Activated CD4-positive, CD25-positive, alpha-beta regulatory T cell (primary cell): ENCODE measurements at regions not wholly inside any gene's neighbourhood (a gene's known extent, or its start where the extent isn't known, plus 50 kb on each side); places are given as distances from the start of the nearest gene placed in this dataset.

Source experiments
- DNase-seq, 4 experiments: peaks; one replicate each; lab custom pipeline; 2025; lab: John Stamatoyannopoulos, UW

- DNase-seq, result no peak
These were observed 110.9 kb upstream of the ARGLU1 start for GRCh38 chr13:106678646-106679418.

- DNase-seq, result no peak
These were observed 107.4 kb upstream of the ARGLU1 start for GRCh38 chr13:106675311-106675710.

DNA sequence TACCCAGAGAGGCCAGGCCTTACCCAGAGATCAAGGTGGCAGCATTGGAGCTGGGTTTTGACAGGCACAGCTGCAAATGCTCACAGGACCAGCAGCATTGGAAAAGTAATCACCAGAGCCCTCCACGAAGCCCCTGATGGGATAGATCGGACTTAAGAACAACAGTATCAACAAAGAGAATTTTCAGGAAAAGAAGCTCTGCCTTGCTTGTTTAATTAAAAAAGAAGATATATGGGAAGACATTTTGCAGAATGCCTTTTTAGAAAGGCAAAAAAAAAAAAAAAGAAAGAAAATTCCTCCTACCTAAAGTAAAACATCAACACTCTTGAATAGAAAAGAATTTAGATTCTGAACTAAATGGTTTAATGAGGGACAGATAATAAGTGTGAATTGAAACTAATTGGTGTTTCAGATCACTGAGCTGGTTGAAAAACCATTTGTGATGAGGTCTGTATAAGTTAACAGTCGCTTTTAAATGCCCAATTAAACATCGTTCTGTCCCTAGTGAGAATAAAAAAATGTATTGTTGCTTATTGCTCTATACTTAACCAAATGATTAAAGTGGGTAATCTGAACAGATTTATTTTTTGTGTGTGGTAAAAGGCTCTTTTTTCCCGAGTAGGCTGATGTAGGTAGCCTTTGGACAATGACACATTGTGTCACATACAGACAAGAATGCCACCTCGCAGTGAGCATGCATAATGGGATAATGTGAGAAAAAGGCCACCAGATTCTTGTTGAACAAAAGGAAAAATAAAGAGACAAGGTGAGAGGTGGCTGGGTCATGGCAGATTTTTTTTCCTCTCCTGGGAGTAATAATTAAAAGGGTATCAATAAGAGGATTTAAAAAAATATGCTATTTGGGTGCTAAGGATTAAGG lies 93.0 kb upstream of the ARGLU1 start:
- no peak for DNase-seq

DNA sequence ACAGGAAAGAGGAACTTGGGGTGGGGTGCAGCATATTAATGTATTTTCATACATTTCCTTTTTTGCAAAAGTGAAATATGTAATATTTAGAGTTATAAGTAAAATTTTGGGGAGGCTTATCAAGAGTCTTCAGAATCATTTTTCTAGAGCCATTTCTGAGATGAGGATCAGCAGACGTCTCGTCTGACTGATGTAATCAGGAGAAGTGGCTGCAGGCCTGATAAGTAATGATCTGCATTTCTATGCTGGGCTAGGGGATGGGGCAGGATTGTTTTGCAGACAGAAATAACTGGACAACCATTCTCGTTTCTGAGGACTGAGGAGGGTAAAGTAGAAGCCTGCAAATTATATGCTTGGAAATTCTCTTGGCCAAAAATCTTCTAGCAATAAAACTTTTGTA lies 89.2 kb upstream of the ARGLU1 start:
- DNase-seq, result no peak

- no peak for DNase-seq
These were observed 88.2 kb upstream of the ARGLU1 start for GRCh38 chr13:106656186-106656585.

DNA sequence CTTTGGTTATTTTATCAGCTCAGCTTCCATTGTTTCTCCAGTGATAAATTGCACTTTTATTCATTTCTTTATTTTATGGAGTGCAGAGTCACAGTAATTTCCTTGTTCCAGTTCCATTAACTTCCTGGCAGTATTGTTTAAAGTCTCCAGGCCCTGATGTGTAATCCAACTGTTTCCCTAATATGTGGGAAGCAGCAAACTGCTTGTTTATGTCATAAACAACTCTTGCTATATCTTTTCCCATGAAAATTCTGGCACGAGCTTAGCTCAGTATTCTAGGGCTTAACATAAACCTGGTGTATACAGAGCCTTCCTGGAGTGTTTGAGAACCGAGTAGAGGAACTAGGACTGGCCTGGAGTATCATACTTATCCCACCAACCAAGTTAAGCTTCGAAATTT lies 83.5 kb upstream of the ARGLU1 start:
- no peak for DNase-seq

- no peak for DNase-seq
These were observed 82.8 kb upstream of the ARGLU1 start for GRCh38 chr13:106650690-106651205.

- no peak for DNase-seq
These were observed 81.6 kb upstream of the ARGLU1 start for GRCh38 chr13:106649495-106649894.

- DNase-seq, result no peak
These were observed 72.6 kb upstream of the ARGLU1 start for GRCh38 chr13:106640515-106640914.

- no peak for DNase-seq
These were observed 69.6 kb upstream of the ARGLU1 start for GRCh38 chr13:106637519-106637918.

- DNase-seq, result no peak
These were observed 68.6 kb upstream of the ARGLU1 start for GRCh38 chr13:106636492-106636891.

GRCh38 chr13:106635616-106636015 lies 67.7 kb upstream of the ARGLU1 start:
- DNase-seq, result no peak

DNA sequence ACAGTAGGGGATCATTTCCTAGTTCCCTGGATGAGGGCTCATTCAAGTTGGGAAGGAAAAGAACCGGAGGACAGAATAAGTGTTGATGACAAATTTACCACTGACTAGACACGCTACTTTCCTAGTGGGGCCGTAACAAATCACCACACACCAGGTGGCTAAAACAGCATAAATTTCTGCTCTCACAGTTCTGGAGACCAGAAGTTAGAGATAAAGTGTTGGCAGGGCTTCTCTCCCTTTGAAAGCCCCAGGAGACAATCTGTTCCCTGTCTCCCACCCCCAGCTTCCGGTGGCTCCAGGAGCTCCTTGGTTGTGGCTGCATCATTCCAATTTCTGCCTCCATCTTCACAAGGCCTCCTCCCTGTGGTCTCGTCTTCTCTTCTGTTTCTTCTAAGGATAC lies 65.4 kb upstream of the ARGLU1 start:
- DNase-seq, result no peak

- no peak for DNase-seq
These were observed 62.7 kb upstream of the ARGLU1 start for GRCh38 chr13:106630650-106631049.

DNA sequence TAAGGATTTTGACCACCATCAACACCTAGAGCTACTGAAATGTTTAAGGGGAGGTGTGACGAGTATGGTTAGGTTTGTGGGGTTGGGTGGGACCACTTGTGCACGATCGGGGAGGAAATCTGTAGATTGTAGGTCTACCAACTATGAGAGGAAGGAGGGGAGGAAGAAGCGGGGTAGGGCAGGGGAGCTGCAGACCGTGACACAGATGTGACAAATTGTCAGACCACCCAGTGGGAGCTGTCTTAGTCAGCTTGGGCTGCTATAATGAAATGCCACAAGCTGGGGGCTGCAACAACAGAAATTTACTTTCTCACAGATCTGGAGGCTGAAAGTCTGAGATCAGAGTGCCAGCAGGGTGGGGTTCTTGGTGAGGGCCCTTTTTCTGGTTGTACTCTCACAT lies 62.2 kb upstream of the ARGLU1 start:
- DNase-seq, result no peak

DNA sequence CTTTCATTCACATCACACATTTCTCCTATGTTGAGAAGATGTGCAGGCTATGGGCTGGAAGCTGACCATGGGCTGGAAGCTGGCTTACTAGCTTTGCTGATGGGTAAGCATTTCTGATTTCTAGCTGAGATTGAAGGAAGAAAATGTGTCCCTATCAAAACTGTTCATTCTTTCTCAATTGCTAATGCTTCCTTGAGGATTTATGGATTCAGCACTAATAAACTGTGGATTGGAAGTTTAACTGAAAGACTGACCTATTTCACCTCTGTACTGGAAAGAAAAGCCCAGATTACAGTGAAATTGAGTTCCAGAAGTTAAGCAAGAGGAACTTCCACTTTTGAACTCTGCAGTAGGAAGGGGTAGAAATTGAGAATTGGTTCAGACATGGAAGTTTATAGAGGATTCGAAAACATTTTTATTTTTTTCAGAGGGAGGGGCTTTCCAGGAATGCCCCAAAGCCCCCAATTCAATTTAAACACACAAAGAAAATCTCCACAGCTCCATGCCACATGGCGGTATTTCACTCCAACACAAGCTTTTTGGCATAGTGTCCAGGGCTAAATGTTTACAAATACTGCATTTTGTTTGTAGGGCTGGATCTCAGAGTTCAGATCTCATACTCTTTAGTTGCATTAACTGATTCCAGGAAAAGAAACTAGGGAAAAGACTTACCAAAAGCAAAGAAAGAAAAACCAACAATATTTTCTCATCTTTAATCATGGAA lies 61.2 kb upstream of the ARGLU1 start:
- DNase-seq, result no peak

GRCh38 chr13:106626473-106626872 lies 58.5 kb upstream of the ARGLU1 start:
- no peak for DNase-seq

GRCh38 chr13:106625578-106625977 lies 57.6 kb upstream of the ARGLU1 start:
- no peak for DNase-seq

DNA sequence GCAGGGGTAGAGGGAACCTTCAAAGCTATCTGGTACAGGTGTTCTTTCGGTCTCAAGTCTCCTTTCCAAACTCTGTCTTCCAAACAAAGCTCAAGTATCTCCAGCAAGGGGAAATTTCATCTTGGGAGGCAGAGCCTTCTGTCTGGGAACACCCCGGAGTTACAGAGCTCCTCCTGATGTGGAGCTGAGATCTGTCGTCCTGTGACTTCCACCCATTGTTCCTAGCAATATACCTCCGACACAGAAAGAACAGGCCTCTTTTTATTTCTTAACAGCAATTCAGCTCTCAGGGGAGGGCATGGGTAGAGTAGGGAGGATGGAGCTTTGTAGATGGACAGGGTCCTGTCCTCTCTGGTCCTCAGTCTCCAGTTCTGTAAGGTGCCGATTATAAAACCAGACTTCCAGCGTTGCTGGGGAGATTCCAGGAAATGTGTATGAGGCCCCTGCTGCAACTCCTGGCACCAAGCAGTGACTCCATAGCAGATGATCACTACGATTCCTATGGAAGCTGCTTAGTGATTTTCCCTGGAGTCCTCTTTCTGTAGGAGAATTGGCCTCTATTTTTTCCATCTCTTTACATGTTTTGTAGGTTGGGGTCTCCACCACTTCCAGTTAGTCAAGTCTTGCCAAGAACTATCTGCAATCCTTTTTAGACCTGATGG lies 56.0 kb upstream of the ARGLU1 start:
- no peak for DNase-seq

- DNase-seq, result no peak
These were observed 53.9 kb upstream of the ARGLU1 start for GRCh38 chr13:106621833-106622232.

DNA sequence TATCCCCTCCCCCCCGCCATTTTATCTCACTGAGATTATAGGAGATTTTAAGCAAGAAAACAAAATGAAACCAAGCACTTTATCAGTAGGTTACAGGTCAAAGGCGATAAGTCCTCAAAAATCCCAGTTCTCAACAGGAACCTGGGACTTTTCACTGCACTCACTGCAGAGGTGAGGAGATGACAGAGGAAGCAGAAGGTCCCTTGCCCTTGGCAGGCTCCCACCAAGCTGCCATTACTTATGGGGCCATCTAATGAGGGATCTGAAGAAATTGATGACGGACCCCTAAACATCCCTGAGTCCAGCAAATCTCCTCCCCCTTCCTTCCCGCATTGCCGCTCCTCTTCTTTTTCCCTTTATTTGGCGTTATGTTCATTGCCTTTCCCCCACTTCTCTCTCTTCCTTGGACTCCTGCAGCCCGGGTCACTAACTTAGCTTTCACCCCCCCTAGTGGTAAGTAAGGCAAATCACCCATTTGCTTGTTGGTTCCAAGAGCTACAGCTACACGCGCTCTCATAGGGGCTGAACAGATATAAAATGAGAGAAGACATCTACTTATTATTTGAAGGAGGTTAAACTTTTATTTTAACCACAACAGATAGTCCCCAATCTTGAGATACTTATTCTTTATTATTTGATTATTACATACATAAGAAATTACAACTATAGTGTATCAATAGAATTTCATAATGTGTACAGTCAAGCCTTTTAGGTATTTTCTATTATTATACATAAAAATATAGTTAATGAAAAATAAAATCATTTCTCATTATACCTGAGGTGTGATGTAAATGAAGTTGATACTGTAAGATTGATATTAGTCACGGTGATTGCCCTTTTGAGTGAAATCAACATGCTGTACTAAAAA lies 52.0 kb upstream of the ARGLU1 start:
- no peak for DNase-seq
